AG08396 (cell line): ENCODE measurements at regions not wholly inside any gene's neighbourhood (a gene's known extent, or its start where the extent isn't known, plus 50 kb on each side); places are given as distances from the start of the nearest gene placed in this dataset.

Source experiments
- DNase-seq: peaks from one replicate; pipeline ENCODE4 v3.0.0; 2012; ENCODE audit warnings: low spot score, mixed read lengths

DNA sequence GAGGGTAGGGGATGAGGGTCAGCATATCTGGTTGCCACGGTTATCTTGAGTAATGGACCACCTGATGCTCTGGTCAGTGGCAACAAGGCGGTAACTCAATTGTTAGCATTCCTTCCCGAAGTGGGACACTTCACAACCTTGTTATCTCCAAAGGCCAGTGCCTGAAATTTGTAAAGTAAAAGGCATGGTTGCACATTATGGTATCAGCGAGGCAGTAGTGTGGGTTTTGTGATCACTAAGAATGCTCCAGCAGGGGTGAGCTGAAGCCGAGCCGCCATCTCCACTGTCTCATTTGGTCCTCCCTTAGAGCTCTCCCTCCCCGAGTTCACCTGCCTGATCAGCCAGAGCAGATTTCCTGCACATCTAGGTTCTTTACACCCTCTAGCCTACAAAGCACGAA lies 50.5 kb upstream of the LGALSL start:
- DNase-seq: no peak

DNA sequence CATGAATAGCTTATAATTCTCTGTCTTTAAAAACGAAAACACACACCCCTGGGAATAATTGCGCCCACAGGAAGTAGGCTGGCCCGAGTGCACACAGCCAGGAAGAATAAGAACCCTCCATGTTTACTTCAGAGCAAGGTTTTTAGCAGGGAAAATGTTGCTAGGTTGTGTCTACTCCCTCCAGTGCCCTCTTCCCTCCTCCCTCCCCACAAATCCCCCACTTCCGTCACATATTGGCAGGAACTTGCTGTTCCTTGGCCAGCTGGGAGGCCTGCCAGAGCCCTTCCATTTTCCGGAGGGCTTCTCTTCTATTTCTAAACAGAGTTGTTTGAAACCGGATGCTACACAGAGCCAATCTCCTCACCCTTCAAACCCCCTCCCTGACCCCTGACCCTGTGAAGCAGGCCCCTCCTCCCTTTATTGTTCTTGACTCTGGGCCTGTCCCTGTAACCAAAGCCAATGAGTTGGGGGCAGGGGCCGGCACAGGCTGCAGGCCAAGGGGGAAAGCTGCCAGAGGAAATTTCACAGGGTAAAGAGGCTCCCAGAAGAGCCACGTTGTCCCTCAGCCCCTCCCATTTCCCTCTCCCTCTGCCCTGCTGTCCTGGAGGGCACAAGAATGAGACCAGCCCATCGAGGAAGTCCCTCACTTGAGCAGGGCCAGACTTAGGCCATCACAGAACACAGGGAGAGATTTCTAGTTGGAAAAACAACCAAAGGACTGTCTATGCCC lies 49.8 kb upstream of the LGALSL start:
- no peak for DNase-seq
